Upper lobe of right lung (tissue), 1 donor: ENCODE measurements at regions not wholly inside any gene's neighbourhood (a gene's known extent, or its start where the extent isn't known, plus 50 kb on each side); places are given as distances from the start of the nearest gene placed in this dataset.
A peak's percentile ranks its signal among the peaks of the same experiment; 100 is the strongest.

ENCODE experiments used
- ATAC-seq: fragments of 200-7000 bp; cut with Tn5 transposase; one replicate; pipeline ENCODE4 v1.9.1; 2020; ENCODE audit warnings: mild to moderate bottlenecking, moderate library complexity
- DNase-seq: peaks from one replicate; pipeline ENCODE4 v3.0.0-alpha.2; 2020
- H3K27ac ChIP-seq: fragments of 200-600 bp; one replicate; pipeline ENCODE4 v1.8.0; 2022
- H3K27me3 ChIP-seq: fragments of 200-600 bp; one replicate; pipeline ENCODE4 v1.8.0; 2022; ENCODE audit warnings: mild to moderate bottlenecking
- H3K36me3 ChIP-seq: fragments of 200-600 bp; one replicate; pipeline ENCODE4 v1.8.0; 2022
- H3K4me1 ChIP-seq: fragments of 200-600 bp; one replicate; pipeline ENCODE4 v1.8.0; 2022
- H3K4me3 ChIP-seq: fragments of 200-600 bp; one replicate; pipeline ENCODE4 v1.8.0; 2022; ENCODE audit warnings: mild to moderate bottlenecking
- H3K9me3 ChIP-seq: fragments of 200-600 bp; one replicate; pipeline ENCODE4 v1.8.0; 2022
- CTCF ChIP-seq: fragments of 200-600 bp; IDR thresholded peaks from one replicate; pipeline ENCODE4 v1.8.0; 2022; ENCODE audit warnings: antibody characterized with exemption
- intact Hi-C: fragments of 100-400 bp; cut with DNase I; formaldehyde crosslinking; loops from one replicate; pipeline ENCODE4 v1.11.0; 2022
- donor health status: DM: no; HTN: yes; CAD: no; lungs with severe emphysema.

DNA sequence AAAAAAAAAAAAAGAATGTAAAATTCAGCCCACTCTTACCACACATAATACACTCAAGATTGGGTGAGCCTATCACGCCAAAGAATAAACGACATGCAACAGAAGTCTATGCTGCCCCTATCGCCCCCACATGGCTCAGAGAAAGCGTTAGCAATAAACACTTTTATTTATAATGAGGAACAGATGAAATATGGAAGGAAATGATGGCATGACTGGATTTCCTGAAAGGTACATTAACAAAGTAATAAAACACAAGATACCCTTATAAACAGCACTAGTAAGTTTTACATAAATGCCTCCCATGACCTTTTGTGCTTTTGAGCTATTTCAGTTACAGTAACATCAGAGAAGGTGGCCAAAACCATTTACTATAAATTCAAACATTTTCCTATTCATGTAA, 71.4 kb upstream of the SCAF8 start:
- intact Hi-C loops: no loop called here
- H3K4me3 ChIP-seq: no peak overlapping the region
- H3K27me3 ChIP-seq: no peaks in the 10 kb centered on the region
- no peaks in the 10 kb centered on the region for H3K9me3 ChIP-seq
- no peaks in the 10 kb centered on the region for H3K4me1 ChIP-seq
- no peaks in the 10 kb centered on the region for H3K36me3 ChIP-seq
- no peak for DNase-seq
- no peak for ATAC-seq
- no peak overlapping the region for H3K27ac ChIP-seq
- TF ChIP-seq CTCF: no peak

DNA sequence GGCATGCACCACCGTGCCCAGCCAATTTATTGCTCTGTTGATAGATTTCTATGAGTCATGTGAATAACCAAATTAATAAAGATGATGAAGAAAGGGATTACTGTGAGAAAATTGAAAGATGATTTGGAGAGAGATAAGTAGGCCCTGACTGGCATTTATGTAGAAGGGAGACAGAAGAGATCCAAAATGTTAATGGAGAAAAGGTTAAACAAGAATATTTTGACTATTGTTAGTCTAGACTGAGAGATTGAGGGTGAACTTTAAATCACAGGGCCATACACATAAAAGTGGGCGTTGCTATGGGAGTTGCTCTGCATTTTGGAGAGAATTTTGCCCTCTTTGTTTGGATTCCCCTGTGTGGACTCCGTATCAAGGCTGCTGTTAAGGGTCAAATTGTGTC, 68.9 kb upstream of the SCAF8 start:
- no peak for DNase-seq
- intact Hi-C loops: no loop called here
- Histone ChIP-seq H3K4me3 (no peak overlapping the region), H3K9me3 (no peaks in the 10 kb centered on the region), H3K27ac (no peak overlapping the region), H3K36me3 (no peaks in the 10 kb centered on the region), H3K27me3 (no peaks in the 10 kb centered on the region), H3K4me1 (no peaks in the 10 kb centered on the region)
- ATAC-seq: no peak
- TF ChIP-seq CTCF: no peak

GRCh38 chr6:154668156-154668555, 65.1 kb upstream of the SCAF8 start:
- Histone ChIP-seq H3K36me3 (no peaks in the 10 kb centered on the region), H3K27me3 (no peaks in the 10 kb centered on the region), H3K27ac (no peak overlapping the region), H3K4me3 (no peak overlapping the region), H3K4me1 (no peaks in the 10 kb centered on the region), H3K9me3 (no peaks in the 10 kb centered on the region)
- no peak for DNase-seq
- TF ChIP-seq CTCF: no peak
- ATAC-seq: no peak
- intact Hi-C loops: no loop called here

DNA sequence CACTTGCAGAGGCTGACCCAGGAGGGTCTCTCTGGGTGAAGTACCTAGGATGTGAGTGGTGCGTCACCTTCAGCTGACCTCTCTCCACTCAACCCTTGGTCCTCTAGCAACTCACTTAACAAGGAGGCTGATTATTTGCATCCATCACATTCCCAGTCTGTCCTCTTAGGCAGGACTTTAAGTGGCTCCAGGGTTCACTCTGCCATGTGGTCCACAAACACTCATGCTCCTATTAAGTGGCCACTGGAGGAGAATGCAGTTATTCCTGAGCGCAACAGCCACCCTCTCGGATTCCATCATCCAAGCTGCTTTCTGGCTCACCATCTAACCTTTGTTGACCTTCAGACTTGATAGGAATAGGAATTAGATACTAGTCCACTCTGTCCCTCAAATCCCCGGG, 61.1 kb upstream of the SCAF8 start:
- TF ChIP-seq CTCF: no peak
- intact Hi-C loops: no loop called here
- DNase-seq: no peak

DNA sequence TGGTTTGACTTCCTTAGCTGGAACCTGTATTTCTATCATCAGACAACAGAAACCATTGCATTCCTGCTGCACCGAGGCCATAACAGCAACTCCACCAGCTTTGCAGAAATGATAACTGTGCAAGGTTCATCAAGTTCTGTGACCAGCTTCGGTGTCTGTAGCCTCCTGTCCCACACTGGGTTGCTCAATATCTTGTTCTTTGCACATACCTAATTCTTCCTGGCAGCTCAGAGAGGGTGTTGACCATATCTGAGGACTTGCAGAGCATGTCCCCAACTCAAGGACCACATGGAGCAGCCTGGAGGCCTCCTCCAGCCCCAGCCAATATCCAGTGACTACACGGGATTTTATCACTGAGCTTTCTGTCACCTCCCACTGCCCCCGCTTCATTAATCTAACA, 59.3 kb upstream of the SCAF8 start:
- no peak for ATAC-seq
- no peak for DNase-seq
- TF ChIP-seq CTCF: no peak
- Histone ChIP-seq H3K27me3 (no peaks in the 10 kb centered on the region), H3K4me3 (no peak overlapping the region), H3K27ac (no peak overlapping the region), H3K36me3 (no peaks in the 10 kb centered on the region), H3K9me3 (no peaks in the 10 kb centered on the region), H3K4me1 (no peaks in the 10 kb centered on the region)
- intact Hi-C loops: no loop called here

More for the DNA sequence above, 61.1 kb upstream of the SCAF8 start:
- Histone ChIP-seq H3K27me3 (no peaks in the 10 kb centered on the region), H3K27ac (no peak overlapping the region), H3K36me3 (no peaks in the 10 kb centered on the region), H3K4me1 (no peaks in the 10 kb centered on the region), H3K9me3 (no peaks in the 10 kb centered on the region), H3K4me3 (no peak overlapping the region)
- peak; percentile 58 for ATAC-seq

GRCh38 chr6:154675602-154676088, 57.6 kb upstream of the SCAF8 start:
- TF ChIP-seq CTCF: peak; percentile 100
- intact Hi-C loops: loop anchor here (5.0 kb wide), 1 partner anchor 132 kb away; no protein-coding TSS in a partner anchor

More at GRCh38 chr6:154675602-154676088, 57.6 kb upstream of the SCAF8 start:
- Histone ChIP-seq H3K27ac (no peak overlapping the region), H3K4me3 (no peak overlapping the region), H3K4me1 (no peaks in the 10 kb centered on the region), H3K27me3 (no peaks in the 10 kb centered on the region), H3K36me3 (no peaks in the 10 kb centered on the region), H3K9me3 (no peaks in the 10 kb centered on the region)
- peak; percentile 79 for DNase-seq
- ATAC-seq: peak; percentile 100
